Effector memory CD8-positive, alpha-beta T cell (primary cell): ENCODE measurements at regions not wholly inside any gene's neighbourhood (a gene's known extent, or its start where the extent isn't known, plus 50 kb on each side); places are given as distances from the start of the nearest gene placed in this dataset.
"Not testable (repeated sequence)": the region's sequence is repeated elsewhere in the genome, so short reads cannot be mapped to it uniquely, and the experiment has no call there.

Experiments used
- ATAC-seq: fragments of 150-1000 bp; cut with Tn5 transposase; replicated peaks from 2 replicates; pipeline ENCODE4 v1.10.0; 2021; ENCODE audit warnings: mild to moderate bottlenecking, moderate library complexity
- DNase-seq, 3 experiments: peaks; one replicate each; pipeline ENCODE4 v3.0.0; 2021
- H3K27ac Mint-ChIP-seq, 2 donors: one replicate each; pipeline ENCODE4 v1.8.0; 2022; ENCODE audit warnings: mild to moderate bottlenecking in 2 of 2, mixed read lengths in 2 of 2, moderate library complexity in 2 of 2
- H3K27me3 Mint-ChIP-seq, 2 donors: one replicate each; pipeline ENCODE4 v1.8.0; 2022; ENCODE audit warnings: mixed read lengths in 2 of 2
- H3K36me3 Mint-ChIP-seq: one replicate; pipeline ENCODE4 v1.8.0; 2022; ENCODE audit warnings: mild to moderate bottlenecking, moderate library complexity, mixed read lengths; ENCODE audit not compliant: insufficient read depth
- H3K4me1 Mint-ChIP-seq, 2 donors: one replicate each; pipeline ENCODE4 v1.8.0; 2022; ENCODE audit warnings: low read depth in 2 of 2, mixed read lengths in 2 of 2
- H3K4me3 Mint-ChIP-seq, 2 donors: one replicate each; pipeline ENCODE4 v1.8.0; 2022; ENCODE audit warnings: mild to moderate bottlenecking in 2 of 2, mixed read lengths in 2 of 2, moderate library complexity in 2 of 2
- H3K9me3 Mint-ChIP-seq, 2 donors: one replicate each; pipeline ENCODE4 v1.8.0; 2022; ENCODE audit warnings: mixed read lengths in 2 of 2

GRCh38 chr18:59790346-59790936, 93.2 kb upstream of the CCBE1 start:
- H3K4me1 Mint-ChIP-seq = peaks cover 1 to 11% of the 10 kb centered on the region in 2 donors
- not testable (repeated sequence) for H3K27me3 Mint-ChIP-seq, DNase-seq, H3K4me3 Mint-ChIP-seq, H3K36me3 Mint-ChIP-seq, H3K9me3 Mint-ChIP-seq, ATAC-seq, H3K27ac Mint-ChIP-seq

- peaks cover 0 to 10% of the 10 kb centered on the region in 2 donors for H3K27me3 Mint-ChIP-seq
- H3K36me3 Mint-ChIP-seq = no peaks in the 10 kb centered on the region
- ATAC-seq = no peak
- H3K4me3 Mint-ChIP-seq = no peak overlapping the region
- no peaks in the 10 kb centered on the region for H3K9me3 Mint-ChIP-seq
- no peak for DNase-seq
- peaks cover 0 to 11% of the 10 kb centered on the region in 2 donors for H3K4me1 Mint-ChIP-seq
- peak overlapping the region in 1 of 2 donors; percentile 24 for H3K27ac Mint-ChIP-seq
Observed at GRCh38 chr18:59788791-59789106, 91.5 kb upstream of the CCBE1 start.

GRCh38 chr18:59787998-59788790, 91.0 kb upstream of the CCBE1 start:
- no peaks in the 10 kb centered on the region for H3K36me3 Mint-ChIP-seq
- H3K4me1 Mint-ChIP-seq = peaks cover 0 to 11% of the 10 kb centered on the region in 2 donors
- H3K4me3 Mint-ChIP-seq = no peak overlapping the region
- DNase-seq = no peak
- no peak for ATAC-seq
- H3K27ac Mint-ChIP-seq = peak overlapping the region in 1 of 2 donors; percentile 24
- peaks cover 3 to 15% of the 10 kb centered on the region in 2 donors for H3K27me3 Mint-ChIP-seq
- no peaks in the 10 kb centered on the region for H3K9me3 Mint-ChIP-seq

GRCh38 chr18:59784694-59785093, 87.5 kb upstream of the CCBE1 start:
- H3K9me3 Mint-ChIP-seq = no peaks in the 10 kb centered on the region
- DNase-seq (no peak), ATAC-seq (no peak)
- H3K36me3 Mint-ChIP-seq = no peaks in the 10 kb centered on the region
- no peak overlapping the region for H3K27ac Mint-ChIP-seq
- H3K4me1 Mint-ChIP-seq = no peaks in the 10 kb centered on the region
- peaks cover 7 to 19% of the 10 kb centered on the region in 2 donors for H3K27me3 Mint-ChIP-seq
- H3K4me3 Mint-ChIP-seq = no peak overlapping the region

GRCh38 chr18:59783138-59783537, 85.9 kb upstream of the CCBE1 start:
- H3K27ac Mint-ChIP-seq = no peak overlapping the region
- ATAC-seq (no peak), DNase-seq (no peak)
- no peaks in the 10 kb centered on the region for H3K9me3 Mint-ChIP-seq
- H3K4me1 Mint-ChIP-seq = no peaks in the 10 kb centered on the region
- H3K27me3 Mint-ChIP-seq = peaks cover 7 to 13% of the 10 kb centered on the region in 2 donors
- no peaks in the 10 kb centered on the region for H3K36me3 Mint-ChIP-seq
- H3K4me3 Mint-ChIP-seq = no peak overlapping the region

GRCh38 chr18:59779979-59780378, 82.8 kb upstream of the CCBE1 start:
- no peak overlapping the region for H3K4me3 Mint-ChIP-seq
- H3K27me3 Mint-ChIP-seq = peaks cover 10 to 18% of the 10 kb centered on the region in 2 donors
- no peaks in the 10 kb centered on the region for H3K4me1 Mint-ChIP-seq
- H3K27ac Mint-ChIP-seq = no peak overlapping the region
- no peak for DNase-seq
- ATAC-seq = no peak
- no peaks in the 10 kb centered on the region for H3K9me3 Mint-ChIP-seq
- no peaks in the 10 kb centered on the region for H3K36me3 Mint-ChIP-seq

- no peak overlapping the region for H3K27ac Mint-ChIP-seq
- ATAC-seq = no peak
- no peak overlapping the region for H3K4me3 Mint-ChIP-seq
- H3K27me3 Mint-ChIP-seq = peaks cover 19 to 30% of the 10 kb centered on the region in 2 donors
- no peak for DNase-seq
- H3K9me3 Mint-ChIP-seq = no peaks in the 10 kb centered on the region
- no peaks in the 10 kb centered on the region for H3K36me3 Mint-ChIP-seq
- H3K4me1 Mint-ChIP-seq = no peaks in the 10 kb centered on the region
Observed at GRCh38 chr18:59778434-59778833, 81.2 kb upstream of the CCBE1 start.

- H3K27ac Mint-ChIP-seq = no peak overlapping the region
- no peaks in the 10 kb centered on the region for H3K4me1 Mint-ChIP-seq
- DNase-seq (no peak), ATAC-seq (no peak)
- no peaks in the 10 kb centered on the region for H3K36me3 Mint-ChIP-seq
- peaks cover 21 to 31% of the 10 kb centered on the region in 2 donors for H3K27me3 Mint-ChIP-seq
- no peak overlapping the region for H3K4me3 Mint-ChIP-seq
- H3K9me3 Mint-ChIP-seq = peaks cover 0 to 2% of the 10 kb centered on the region in 2 donors
Observed at GRCh38 chr18:59777636-59778035, 80.4 kb upstream of the CCBE1 start.

GRCh38 chr18:59769129-59769865, 72.1 kb upstream of the CCBE1 start:
- H3K27ac Mint-ChIP-seq = no peak overlapping the region
- ATAC-seq = no peak
- no peak for DNase-seq
- peaks cover 37 to 47% of the 10 kb centered on the region in 2 donors for H3K27me3 Mint-ChIP-seq
- H3K36me3 Mint-ChIP-seq = no peaks in the 10 kb centered on the region
- H3K9me3 Mint-ChIP-seq = peaks cover 1 to 7% of the 10 kb centered on the region in 2 donors
- no peak overlapping the region for H3K4me3 Mint-ChIP-seq
- H3K4me1 Mint-ChIP-seq = no peaks in the 10 kb centered on the region

- Mint-ChIP-seq H3K9me3 (peaks cover 1 to 7% of the 10 kb centered on the region in 2 donors), H3K27me3 (peaks cover 28 to 38% of the 10 kb centered on the region in 2 donors), H3K4me1 (no peaks in the 10 kb centered on the region), H3K36me3 (no peaks in the 10 kb centered on the region), H3K27ac (no peak overlapping the region), H3K4me3 (no peak overlapping the region)
- ATAC-seq (no peak), DNase-seq (no peak)
Observed at GRCh38 chr18:59768409-59768808, 71.2 kb upstream of the CCBE1 start.

- peaks cover 1 to 6% of the 10 kb centered on the region in 2 donors for H3K9me3 Mint-ChIP-seq
- peaks cover 23 to 32% of the 10 kb centered on the region in 2 donors for H3K27me3 Mint-ChIP-seq
- no peaks in the 10 kb centered on the region for H3K36me3 Mint-ChIP-seq
- DNase-seq (no peak), ATAC-seq (no peak)
- no peak overlapping the region for H3K27ac Mint-ChIP-seq
- no peaks in the 10 kb centered on the region for H3K4me1 Mint-ChIP-seq
- H3K4me3 Mint-ChIP-seq = no peak overlapping the region
Observed at GRCh38 chr18:59767732-59768131, 70.5 kb upstream of the CCBE1 start.

- H3K9me3 Mint-ChIP-seq = peaks cover 0 to 1% of the 10 kb centered on the region in 2 donors
- peaks cover 10 to 12% of the 10 kb centered on the region in 2 donors for H3K27me3 Mint-ChIP-seq
- H3K4me1 Mint-ChIP-seq = no peaks in the 10 kb centered on the region
- no peaks in the 10 kb centered on the region for H3K36me3 Mint-ChIP-seq
- no peak overlapping the region for H3K27ac Mint-ChIP-seq
- DNase-seq = no peak
- no peak for ATAC-seq
- H3K4me3 Mint-ChIP-seq = no peak overlapping the region
Observed at GRCh38 chr18:59765343-59765742, 68.1 kb upstream of the CCBE1 start.

- DNase-seq (no peak), ATAC-seq (no peak)
- Mint-ChIP-seq H3K9me3 (peaks cover 0 to 1% of the 10 kb centered on the region in 2 donors), H3K4me1 (no peaks in the 10 kb centered on the region), H3K27ac (no peak overlapping the region), H3K36me3 (no peaks in the 10 kb centered on the region), H3K4me3 (no peak overlapping the region), H3K27me3 (peaks cover 0 to under 1% of the 10 kb centered on the region in 2 donors)
Observed at GRCh38 chr18:59764281-59764680, 67.1 kb upstream of the CCBE1 start.
